ENCODE measurements at regions not wholly inside any gene's neighbourhood (a gene's known extent, or its start where the extent isn't known, plus 50 kb on each side); places are given as distances from the start of the nearest gene placed in this dataset.

GRCh38 chr11:41997844-41998401 lies 538.5 kb upstream of the LRRC4C start:
- H3K27me3 ChIP-seq (ENCODE audit: control insufficient read depth in 2 of 2, insufficient read depth in 2 of 2, low read length in 2 of 2), result no peaks in the 10 kb centered on the region
- no peak overlapping the region for H3K9ac ChIP-seq (replicated peaks; ENCODE audit: extremely low read depth, insufficient read depth, low read length)
- TF ChIP-seq EZH2 (IDR thresholded peaks at IDR 0.05; ENCODE audit: borderline replicate concordance, low read depth, low read length, severe bottlenecking) (no peak), POLR2AphosphoS5 (IDR thresholded peaks at IDR 0.05; ENCODE audit: insufficient read depth, low read depth, low read length) (no peak), GATA2 (IDR thresholded peaks at IDR 0.05; ENCODE audit: insufficient read depth, insufficient read length, low read depth, low read length) (no peak), POLR2A (IDR thresholded peaks at IDR 0.05; ENCODE audit: low read depth, low read length) (no peak), FOS (IDR thresholded peaks at IDR 0.05; ENCODE audit: borderline replicate concordance, insufficient read depth, low read length) (no peak), MYC (IDR thresholded peaks at IDR 0.05; ENCODE audit: low read depth, low read length) (no peak), MAX (IDR thresholded peaks at IDR 0.05; ENCODE audit: insufficient read depth, insufficient read length) (no peak), JUN (IDR thresholded peaks at IDR 0.05; ENCODE audit: borderline replicate concordance, insufficient read depth, insufficient read length, low read depth) (no peak)
- TF ChIP-seq, protein P1, sequence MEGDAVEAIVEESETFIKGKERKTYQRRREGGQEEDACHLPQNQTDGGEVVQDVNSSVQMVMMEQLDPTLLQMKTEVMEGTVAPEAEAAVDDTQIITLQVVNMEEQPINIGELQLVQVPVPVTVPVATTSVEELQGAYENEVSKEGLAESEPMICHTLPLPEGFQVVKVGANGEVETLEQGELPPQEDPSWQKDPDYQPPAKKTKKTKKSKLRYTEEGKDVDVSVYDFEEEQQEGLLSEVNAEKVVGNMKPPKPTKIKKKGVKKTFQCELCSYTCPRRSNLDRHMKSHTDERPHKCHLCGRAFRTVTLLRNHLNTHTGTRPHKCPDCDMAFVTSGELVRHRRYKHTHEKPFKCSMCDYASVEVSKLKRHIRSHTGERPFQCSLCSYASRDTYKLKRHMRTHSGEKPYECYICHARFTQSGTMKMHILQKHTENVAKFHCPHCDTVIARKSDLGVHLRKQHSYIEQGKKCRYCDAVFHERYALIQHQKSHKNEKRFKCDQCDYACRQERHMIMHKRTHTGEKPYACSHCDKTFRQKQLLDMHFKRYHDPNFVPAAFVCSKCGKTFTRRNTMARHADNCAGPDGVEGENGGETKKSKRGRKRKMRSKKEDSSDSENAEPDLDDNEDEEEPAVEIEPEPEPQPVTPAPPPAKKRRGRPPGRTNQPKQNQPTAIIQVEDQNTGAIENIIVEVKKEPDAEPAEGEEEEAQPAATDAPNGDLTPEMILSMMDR (IDR thresholded peaks at IDR 0.05; ENCODE audit: extremely low read depth in 1 of 2, insufficient read depth in 1 of 2, low read depth in 1 of 2, low read length in 2 of 2), result no peak
- H3K36me3 ChIP-seq (ENCODE audit: control insufficient read depth in 2 of 2, extremely low read depth in 1 of 2, insufficient read depth in 2 of 2, low read length in 2 of 2), result no peaks in the 10 kb centered on the region
- intact Hi-C loops (cut with micrococcal nuclease) (no loop called here), dilution Hi-C loops (cut with MboI; ENCODE audit: extremely low pct_ligation_motif_present, low sequenced_read_pairs) (no loop called here)
- DNase-seq (ENCODE audit: low read depth, low spot score) (no peak), FAIRE-seq (no peak)
- no peak overlapping the region for H2AFZ ChIP-seq (ENCODE audit: low read depth, low read length)
- H3K79me2 ChIP-seq (ENCODE audit: control insufficient read depth, insufficient read depth, low read length), result no peaks in the 10 kb centered on the region
- ChIA-PET CTCF (no interaction called here), POLR2A (no interaction called here)
- BruUV-seq (replicated peaks), result no TSS peak
- no peak overlapping the region for H3K4me3 ChIP-seq (replicated peaks in 1 of 3; ENCODE audit: insufficient read depth in 1 of 3, low read depth in 1 of 3, low read length in 3 of 3)
- no peaks in the 10 kb centered on the region for H3K9me1 ChIP-seq (replicated peaks; ENCODE audit: control insufficient read depth, extremely low read depth, insufficient read depth, low read length)
- no peaks in the 10 kb centered on the region for H3K9me3 ChIP-seq (replicated peaks; ENCODE audit: control insufficient read depth, insufficient read depth, low read length)
- H3K27ac ChIP-seq (ENCODE audit: insufficient read depth, low read depth, low read length), result no peak overlapping the region
- no peaks in the 10 kb centered on the region for H3K4me1 ChIP-seq (ENCODE audit: control insufficient read depth, extremely low read depth, insufficient read depth, low read length)
- no peaks in the 10 kb centered on the region for H4K20me1 ChIP-seq (replicated peaks; ENCODE audit: control insufficient read depth, extremely low read depth, insufficient read depth, low read length)
- no peak overlapping the region for H3K4me2 ChIP-seq (ENCODE audit: insufficient read depth, low read length)

Measured in endothelial cell of umbilical vein (primary cell).